NCI-H187 (cell line): ENCODE measurements at regions not wholly inside any gene's neighbourhood (a gene's known extent, or its start where the extent isn't known, plus 50 kb on each side); places are given as distances from the start of the nearest gene placed in this dataset.
A peak's percentile ranks its signal among the peaks of the same experiment; 100 is the strongest.
"Not testable (repeated sequence)": the region's sequence is repeated elsewhere in the genome, so short reads cannot be mapped to it uniquely, and the experiment has no call there.

Source experiments
- DNase-seq, 2 experiments: peaks; one replicate each; lab custom pipeline; 2025; lab: John Stamatoyannopoulos, UW

- no peak for DNase-seq
These were observed 52.2 kb downstream of the CALML3 start for GRCh38 chr10:5576780-5577624.

GRCh38 chr10:5580038-5580428, 55.3 kb downstream of the CALML3 start:
- DNase-seq: not testable (repeated sequence)

GRCh38 chr10:5581670-5582566, 57.2 kb downstream of the CALML3 start:
- no peak for DNase-seq

- DNase-seq: no peak
These were observed 58.0 kb downstream of the CALML3 start for GRCh38 chr10:5582736-5583135.

- DNase-seq: peak; percentile 55 to 86
These were observed 58.9 kb downstream of the CALML3 start for GRCh38 chr10:5583525-5584175.

GRCh38 chr10:5584895-5585516, 60.2 kb downstream of the CALML3 start:
- no peak for DNase-seq

- DNase-seq: no peak
These were observed 60.9 kb downstream of the CALML3 start for GRCh38 chr10:5585517-5586206.

- DNase-seq: no peak
These were observed 62.7 kb downstream of the CALML3 start for GRCh38 chr10:5587151-5588079.

- DNase-seq: no peak
These were observed 63.3 kb downstream of the CALML3 start for GRCh38 chr10:5588080-5588453.

- no peak for DNase-seq
These were observed 63.8 kb downstream of the CALML3 start for GRCh38 chr10:5588603-5589002.
